B cell (primary cell): ENCODE measurements at regions not wholly inside any gene's neighbourhood (a gene's known extent, or its start where the extent isn't known, plus 50 kb on each side); places are given as distances from the start of the nearest gene placed in this dataset.

Experiments used
- ATAC-seq: fragments of 200-7000 bp; cut with Tn5 transposase; one replicate; pipeline ENCODE4 v1.10.0; 2021; ENCODE audit warnings: low read depth, mild to moderate bottlenecking, moderate number of reproducible peaks, moderate library complexity
- CTCF ChIA-PET: fragments of 350-600 bp; sonication (Branson Sonifier 250); formaldehyde crosslinking; loops from one replicate; lab custom pipeline; 2021; ENCODE audit warnings: antibody characterized with exemption, inconsistent platforms; lab: Charles Lee
- POLR2A ChIA-PET: fragments of 350-600 bp; sonication (Branson Sonifier 250); formaldehyde crosslinking; loops from one replicate; lab custom pipeline; 2021; ENCODE audit warnings: antibody characterized with exemption; lab: Charles Lee
- DNase-seq: peaks from one replicate; pipeline ENCODE4 v3.0.0; 2013
- H2AFZ ChIP-seq: 2 replicates; pipeline ENCODE4 v1.6.1; 2012; ENCODE audit warnings: mild to moderate bottlenecking, low read depth, low read length; ENCODE audit not compliant: insufficient read depth, poor library complexity, severe bottlenecking
- H3K27ac ChIP-seq, 2 donors: 1 replicate in 1 of 2; 2 replicates in 1 of 2; pipeline ENCODE4 v1.5.1; 2012 to 2013; ENCODE audit warnings: low read length in 2 of 2, mild to moderate bottlenecking in 2 of 2, moderate library complexity in 1 of 2
- H3K27me3 ChIP-seq, 4 experiments: fragments of 200-600 bp in 1 of 4; sonication (generic) in 1 of 4; replicated peaks in 1 of 4; 1 replicate in 2 of 4; 2 replicates in 2 of 4; pipeline versions ENCODE4 v1.6.1 to v1.7.0; 2013 to 2016; ENCODE audit warnings: low read length in 3 of 4, mild to moderate bottlenecking in 2 of 4, mixed read lengths in 1 of 4, moderate library complexity in 1 of 4; ENCODE audit not compliant: insufficient read depth in 4 of 4, control insufficient read depth in 3 of 4; ENCODE audit errors: control extremely low read depth in 1 of 4
- H3K36me3 ChIP-seq, 2 experiments: replicated peaks in 1 of 2; 1 replicate in 1 of 2; 2 replicates in 1 of 2; pipeline versions ENCODE4 v1.6.1 to v1.7.1; 2013; ENCODE audit warnings: low read length in 1 of 2; ENCODE audit not compliant: insufficient read depth in 2 of 2, control insufficient read depth in 1 of 2; ENCODE audit errors: control extremely low read depth in 1 of 2, extremely low read depth in 1 of 2
- H3K4me1 ChIP-seq, 2 donors: fragments of 200-600 bp in 1 of 2; sonication (generic) in 1 of 2; 1 replicate in 1 of 2; 2 replicates in 1 of 2; pipeline versions ENCODE4 v1.5.1 to v1.6.1; 2013 to 2017; ENCODE audit warnings: low read length in 2 of 2; ENCODE audit not compliant: control insufficient read depth in 2 of 2, insufficient read depth in 2 of 2
- H3K4me2 ChIP-seq: replicated peaks from 2 replicates; pipeline ENCODE3; 2012; ENCODE audit warnings: mild to moderate bottlenecking, low read depth, low read length; ENCODE audit not compliant: poor library complexity, severe bottlenecking
- H3K4me3 ChIP-seq, 5 experiments: fragments of 200-600 bp in 1 of 5; sonication (generic) in 1 of 5; 1 replicate in 3 of 5; 2 replicates in 2 of 5; pipeline versions ENCODE4 v1.5.1 to v1.7.0; 2011 to 2016; ENCODE audit warnings: low read length in 4 of 5, mild to moderate bottlenecking in 4 of 5, low read depth in 2 of 5, control low read depth in 1 of 5, moderate library complexity in 1 of 5; ENCODE audit not compliant: insufficient read depth in 1 of 5; ENCODE audit errors: control extremely low read depth in 1 of 5, extremely low read depth in 1 of 5
- H3K79me2 ChIP-seq: fragments of 200-600 bp; sonication (generic); one replicate; pipeline ENCODE4 v1.6.0; 2016; ENCODE audit warnings: low read length; ENCODE audit not compliant: control insufficient read depth, insufficient read depth
- H3K9ac ChIP-seq: fragments of 200-600 bp; sonication (generic); 2 replicates; pipeline ENCODE4 v1.6.1; 2017; ENCODE audit warnings: mild to moderate bottlenecking, low read length, moderate library complexity
- H3K9me3 ChIP-seq, 3 donors: one replicate each; pipeline versions ENCODE4 v1.6.1 to v1.7.1; 2013; ENCODE audit warnings: low read length in 2 of 3; ENCODE audit not compliant: control insufficient read depth in 2 of 3, insufficient read depth in 1 of 3; ENCODE audit errors: control extremely low read depth in 1 of 3
- H4K20me1 ChIP-seq: 2 replicates; pipeline ENCODE4 v1.6.0; 2012; ENCODE audit warnings: mild to moderate bottlenecking, low read length; ENCODE audit not compliant: insufficient read depth, control insufficient read depth, poor library complexity, severe bottlenecking
- H3K27ac Mint-ChIP-seq: one replicate; pipeline ENCODE4 v1.8.0; 2021; ENCODE audit warnings: mixed read lengths
- H3K27me3 Mint-ChIP-seq: one replicate; pipeline ENCODE4 v1.8.0; 2021; ENCODE audit warnings: mixed read lengths
- H3K4me1 Mint-ChIP-seq: one replicate; pipeline ENCODE4 v1.8.0; 2021; ENCODE audit warnings: mixed read lengths
- H3K4me3 Mint-ChIP-seq: one replicate; pipeline ENCODE4 v1.8.0; 2021; ENCODE audit warnings: mixed read lengths
- H3K9me3 Mint-ChIP-seq: one replicate; pipeline ENCODE4 v1.8.0; 2022; ENCODE audit warnings: mixed read lengths; ENCODE audit not compliant: insufficient read depth
- CTCF ChIP-seq: fragments of 200-600 bp; IDR thresholded peaks from one replicate; pipeline ENCODE4 v1.8.0; 2022; ENCODE audit warnings: antibody characterized with exemption, mild to moderate bottlenecking
- EZH2 ChIP-seq: IDR thresholded peaks from 2 replicates; pipeline ENCODE4 v1.6.1; 2012; ENCODE audit warnings: borderline replicate concordance, low read depth, mild to moderate bottlenecking, moderate library complexity, low read length; ENCODE audit not compliant: insufficient read depth, poor library complexity, severe bottlenecking
- WGBS: methylation state at CpG from one replicate; pipeline ENCODE4 v1.1.5; 2013; ENCODE audit warnings: missing lambda C conversion rate; ENCODE audit not compliant: insufficient coverage; 5-methylcytosine and 5-hydroxymethylcytosine counted together
- intact Hi-C: fragments of 100-400 bp; cut with micrococcal nuclease; formaldehyde crosslinking; loops from one replicate; pipeline ENCODE4 v1.10.0; 2022

- H3K4me3 ChIP-seq: no peak overlapping the region
- intact Hi-C loops: no loop called here
- H3K4me2 ChIP-seq: no peak overlapping the region
- Mint-ChIP-seq H3K9me3 (no peaks in the 10 kb centered on the region), H3K4me3 (no peak overlapping the region), H3K27ac (no peak overlapping the region), H3K27me3 (peaks cover 3% of the 10 kb centered on the region), H3K4me1 (peaks cover 3% of the 10 kb centered on the region)
- no peak for TF ChIP-seq CTCF
- TF ChIP-seq EZH2: no peak
- CTCF ChIA-PET: no interaction called here
- H3K27me3 ChIP-seq: no peaks in the 10 kb centered on the region
- no peak overlapping the region for H2AFZ ChIP-seq
- no peak for DNase-seq
- no peak for ATAC-seq
- POLR2A ChIA-PET: no interaction called here
- H3K4me1 ChIP-seq: no peaks in the 10 kb centered on the region
- H3K79me2 ChIP-seq: no peaks in the 10 kb centered on the region
- H3K36me3 ChIP-seq: no peaks in the 10 kb centered on the region
- no peak overlapping the region for H3K27ac ChIP-seq
- no peak overlapping the region for H3K9ac ChIP-seq
- no peaks in the 10 kb centered on the region for H4K20me1 ChIP-seq
- H3K9me3 ChIP-seq: peaks cover 0 to 8% (median 1%) of the 10 kb centered on the region in 3 donors
- WGBS: no CpG with 5 or more reads among the region's 2 CpGs
Observed at GRCh38 chr13:109647699-109648098, 138.7 kb downstream of the IRS2 start.

DNA sequence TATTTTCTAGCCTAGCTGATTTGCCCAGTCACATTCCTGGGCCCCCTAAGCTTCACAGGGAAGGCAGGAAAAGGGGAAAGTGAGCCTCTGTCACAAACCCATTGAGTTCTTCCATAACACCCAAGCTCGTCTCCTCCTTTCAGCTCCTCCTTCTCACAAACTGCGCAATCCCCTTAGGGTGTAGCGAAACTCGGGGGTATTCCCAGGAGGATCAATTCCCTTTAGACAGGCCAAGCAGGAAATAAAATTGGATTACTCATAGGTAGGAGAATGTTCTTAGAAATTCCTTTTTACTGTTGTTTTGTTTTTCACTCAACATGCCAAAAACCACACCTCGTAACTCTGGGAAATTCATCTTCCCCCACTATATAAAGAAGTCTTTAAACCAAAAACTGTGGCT, 139.3 kb downstream of the IRS2 start:
- Histone ChIP-seq H3K27me3 (no peaks in the 10 kb centered on the region), H3K4me1 (no peaks in the 10 kb centered on the region), H3K9ac (no peak overlapping the region), H3K36me3 (no peaks in the 10 kb centered on the region), H3K4me2 (no peak overlapping the region), H2AFZ (no peak overlapping the region), H3K4me3 (no peak overlapping the region), H3K79me2 (no peaks in the 10 kb centered on the region), H4K20me1 (no peaks in the 10 kb centered on the region), H3K9me3 (peaks cover 0 to 13% (median 1%) of the 10 kb centered on the region in 3 donors), H3K27ac (no peak overlapping the region)
- Mint-ChIP-seq H3K9me3 (peaks cover under 1% of the 10 kb centered on the region), H3K27ac (no peak overlapping the region), H3K4me3 (no peak overlapping the region), H3K4me1 (peaks cover 3% of the 10 kb centered on the region), H3K27me3 (no peaks in the 10 kb centered on the region)
- no peak for ATAC-seq
- TF ChIP-seq CTCF: no peak
- no peak for TF ChIP-seq EZH2
- no peak for DNase-seq
- POLR2A ChIA-PET: no interaction called here
- intact Hi-C loops: no loop called here
- CTCF ChIA-PET: no interaction called here
- no CpG with 5 or more reads among the region's 5 CpGs for WGBS
